Fibroblast of skin of left biceps (primary cell): ENCODE measurements at regions not wholly inside any gene's neighbourhood (a gene's known extent, or its start where the extent isn't known, plus 50 kb on each side); places are given as distances from the start of the nearest gene placed in this dataset.

Experiments
- DNase-seq, 2 experiments: peaks; one replicate each; pipeline ENCODE4 v3.0.0-alpha.2; 2013; ENCODE audit warnings: low read depth in 2 of 2

DNA sequence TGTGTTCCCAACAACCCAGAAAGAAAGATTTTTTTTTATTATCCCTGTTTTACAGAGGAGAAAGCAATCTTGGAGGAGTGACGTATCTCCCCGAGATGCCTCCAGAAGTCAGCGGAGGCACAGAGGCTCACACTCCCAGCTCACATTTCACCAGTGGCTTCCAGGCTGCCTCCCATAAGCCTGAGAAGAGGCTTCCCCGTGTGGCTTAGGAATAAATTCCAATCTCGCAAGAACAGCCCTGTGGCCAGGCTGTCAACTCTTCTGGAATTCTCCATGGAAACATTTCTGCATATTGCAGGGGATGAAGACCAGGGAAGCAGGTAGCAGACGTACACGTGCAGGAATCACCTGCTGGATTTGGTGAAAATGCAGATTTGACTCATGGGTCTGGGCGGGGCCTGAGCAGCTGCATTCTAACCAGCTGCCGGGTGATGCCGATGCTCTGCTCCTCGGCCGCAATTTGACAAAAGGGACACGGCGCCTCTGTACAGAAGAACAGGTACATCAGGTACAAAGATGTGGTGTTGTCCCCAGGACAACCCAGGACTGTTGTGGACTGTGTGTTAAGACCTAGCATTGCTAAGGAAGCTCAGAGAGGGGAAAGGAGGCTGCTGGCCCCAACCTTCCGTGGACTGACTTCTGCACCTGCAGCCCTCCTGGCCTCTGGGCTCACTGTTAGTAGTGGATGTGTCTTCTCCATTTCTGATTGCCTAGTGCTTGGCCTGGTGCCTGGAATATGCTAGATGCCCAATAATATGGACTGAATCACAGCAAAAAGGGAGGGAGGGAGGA, 114.2 kb upstream of the ID2 start:
- DNase-seq: peak in 1 of 2 experiments; percentile 37

- DNase-seq: no peak
These were observed 113.1 kb upstream of the ID2 start for GRCh38 chr2:8568543-8569302.

- DNase-seq: no peak
These were observed 112.4 kb upstream of the ID2 start for GRCh38 chr2:8569332-8569930.

GRCh38 chr2:8570637-8571036, 111.2 kb upstream of the ID2 start:
- DNase-seq: no peak

DNA sequence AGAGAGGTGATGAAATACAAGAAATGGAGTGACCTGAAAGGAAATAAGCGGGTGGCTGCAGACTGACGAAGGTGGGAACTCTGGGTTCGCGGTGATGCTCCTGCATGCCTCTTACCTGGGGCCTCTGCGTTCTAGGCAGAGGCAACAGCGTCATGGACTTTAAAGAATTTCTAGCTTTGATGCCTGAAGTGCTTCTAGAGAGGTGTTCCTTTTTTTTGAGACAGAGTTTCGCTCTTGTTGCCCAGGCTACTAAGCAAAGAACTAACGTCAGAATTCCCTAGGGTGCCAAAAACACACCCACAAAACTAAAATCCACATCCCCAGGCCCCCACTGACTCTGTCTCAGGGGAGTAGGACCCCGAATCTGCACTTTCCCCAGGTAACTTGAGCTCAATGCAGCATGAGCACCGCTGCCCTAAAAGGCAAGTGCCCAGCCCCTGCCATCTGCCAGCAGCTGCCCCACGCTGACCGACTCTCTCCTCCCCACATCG, 110.5 kb upstream of the ID2 start:
- no peak for DNase-seq

- DNase-seq: no peak
These were observed 109.9 kb upstream of the ID2 start for GRCh38 chr2:8571792-8572499.

DNA sequence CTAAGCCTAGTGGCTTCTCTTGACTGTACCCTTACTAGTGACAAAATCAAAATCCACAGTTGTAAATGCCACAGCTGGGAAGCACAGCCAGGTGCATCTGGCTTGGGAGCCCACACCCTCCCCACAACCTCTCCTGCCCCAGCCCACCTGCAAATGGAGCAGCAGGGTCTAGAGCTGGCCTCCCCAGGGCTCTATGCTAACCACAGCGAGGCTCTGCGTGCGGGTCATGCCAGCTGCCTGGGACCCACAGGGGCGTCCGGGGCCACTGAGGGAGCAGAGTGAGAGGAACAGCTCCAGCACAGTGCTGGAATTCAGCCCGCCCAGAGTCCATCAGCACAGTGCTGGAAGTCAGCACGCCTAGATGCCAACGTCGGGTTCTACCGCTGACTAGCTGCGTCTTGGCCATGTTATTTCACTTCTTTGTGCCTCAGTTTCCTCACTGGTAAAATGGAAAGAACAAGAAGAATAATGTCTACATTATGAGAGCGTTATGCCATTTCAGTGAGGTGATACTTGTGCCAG, 109.1 kb upstream of the ID2 start:
- DNase-seq: no peak

DNA sequence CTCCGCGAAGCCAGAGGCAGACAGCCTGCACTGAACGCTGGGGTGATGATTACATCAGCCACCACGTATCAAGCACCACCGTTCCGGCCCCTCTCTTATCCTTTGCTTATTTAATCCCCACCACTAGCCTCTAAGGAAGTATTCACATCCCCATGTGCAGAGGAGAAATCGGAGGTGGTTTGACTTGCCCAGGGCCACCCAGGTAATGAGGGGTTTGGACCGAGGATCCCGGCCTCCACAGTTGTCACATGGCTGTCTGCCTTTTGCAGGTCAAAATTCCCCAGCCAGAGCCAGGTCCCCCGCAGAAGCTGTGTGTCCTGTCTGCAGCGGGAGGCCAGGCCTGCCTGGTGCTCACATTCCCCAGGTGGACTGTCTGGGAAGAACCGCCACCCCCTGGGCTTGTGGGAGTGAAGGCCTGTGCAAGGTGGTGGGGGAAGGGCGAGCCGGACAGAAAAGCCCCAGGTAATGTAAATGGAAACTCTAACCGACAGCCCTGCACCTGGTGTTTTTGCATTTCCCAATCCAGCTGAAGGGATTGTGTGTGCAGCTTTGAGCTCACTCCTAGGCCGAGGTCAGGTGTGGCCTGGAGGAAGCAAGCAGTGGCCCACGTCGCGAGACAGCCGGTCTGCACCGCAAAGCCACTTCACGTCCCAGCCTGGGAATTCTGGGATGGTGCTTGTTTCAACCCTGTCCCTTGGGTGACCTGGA, 108.5 kb upstream of the ID2 start:
- no peak for DNase-seq

DNA sequence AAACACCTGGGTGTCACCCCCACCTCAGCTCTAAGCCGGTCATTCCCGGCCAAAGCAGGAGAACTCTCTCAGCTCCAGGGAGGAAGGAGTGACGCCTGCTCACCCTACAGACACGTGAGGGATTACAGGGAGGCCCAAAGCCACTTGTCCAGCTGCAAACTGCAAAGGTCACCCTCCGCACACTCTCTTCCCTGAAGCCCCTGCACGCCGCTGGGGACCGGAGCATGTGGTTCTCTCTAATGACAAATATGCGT, 108.0 kb upstream of the ID2 start:
- no peak for DNase-seq

- DNase-seq: no peak
These were observed 107.4 kb upstream of the ID2 start for GRCh38 chr2:8574196-8575037.

GRCh38 chr2:8575038-8575833, 106.6 kb upstream of the ID2 start:
- DNase-seq: no peak

DNA sequence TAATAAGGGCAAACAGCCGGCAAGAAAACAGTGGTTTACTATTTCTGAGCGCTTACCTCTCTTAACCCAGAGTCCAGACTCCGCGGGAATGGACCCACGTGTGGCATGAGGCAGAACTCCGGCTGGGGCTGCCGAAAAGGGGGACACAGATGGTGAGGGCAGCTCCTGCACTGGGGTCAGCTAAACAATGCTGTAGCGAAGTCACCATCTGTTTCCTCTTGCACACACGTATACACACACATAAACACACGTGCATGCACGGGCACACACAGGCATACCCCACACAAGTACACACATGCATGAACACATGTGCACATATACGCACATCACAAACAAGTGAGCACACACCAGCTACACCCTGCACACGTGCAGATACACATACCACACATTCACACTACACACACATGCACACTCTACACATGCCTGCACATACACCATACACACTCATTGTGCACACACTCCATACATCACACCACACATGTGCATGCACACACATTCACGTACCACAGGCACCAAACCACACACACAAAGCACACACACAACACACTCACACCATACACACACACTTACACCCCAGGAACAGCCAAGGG, 105.9 kb upstream of the ID2 start:
- DNase-seq: no peak

GRCh38 chr2:8576525-8577167, 105.2 kb upstream of the ID2 start:
- DNase-seq: no peak

GRCh38 chr2:8577573-8577972, 104.3 kb upstream of the ID2 start:
- DNase-seq: no peak

- DNase-seq: no peak
These were observed 103.3 kb upstream of the ID2 start for GRCh38 chr2:8578335-8579244.

DNA sequence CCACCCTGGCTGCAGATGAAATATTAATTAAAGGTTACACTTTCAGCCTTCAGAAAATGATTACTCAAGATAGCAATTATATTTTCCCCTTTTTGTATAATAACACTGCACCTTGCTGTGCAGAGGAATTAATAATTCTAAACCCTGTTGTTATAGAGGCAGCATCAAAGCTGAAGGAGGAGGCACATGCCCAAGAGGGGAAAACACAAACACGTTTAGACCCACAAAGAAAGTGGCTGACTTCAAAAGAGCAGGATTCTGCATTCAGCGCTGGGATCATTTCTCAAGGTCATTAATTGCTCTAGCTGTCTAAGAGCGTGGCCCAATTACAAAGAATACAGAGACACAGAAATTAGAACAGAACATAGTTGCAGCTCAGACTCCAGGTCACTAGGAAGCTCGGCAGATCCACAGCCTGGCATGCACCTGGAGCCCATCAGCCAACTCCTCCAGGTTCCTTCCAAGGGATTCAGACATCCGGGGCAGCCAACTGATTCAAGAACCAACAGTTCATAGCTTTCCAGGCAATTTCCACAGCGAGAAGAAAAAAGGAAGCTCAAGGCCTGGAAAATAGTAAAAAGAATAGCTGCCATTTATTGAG, 102.3 kb upstream of the ID2 start:
- DNase-seq: no peak
